ENCODE measurements at regions not wholly inside any gene's neighbourhood (a gene's known extent, or its start where the extent isn't known, plus 50 kb on each side); places are given as distances from the start of the nearest gene placed in this dataset.

GRCh38 chr10:113463777-113464176 is 89.1 kb upstream of the HABP2 start:
- TF ChIP-seq KDM1A (IDR thresholded peaks at IDR 0.05) (no peak), GABPA (tag; conservative IDR thresholded peaks at IDR 0.05; ENCODE audit: low read depth) (no peak), PML (IDR thresholded peaks at IDR 0.05; ENCODE audit: low read length) (no peak), EZH2 (IDR thresholded peaks at IDR 0.05; ENCODE audit: borderline replicate concordance, low read depth, low read length) (no peak), CTCFL (IDR thresholded peaks at IDR 0.05; ENCODE audit: borderline replicate concordance, insufficient read depth, low read depth, low read length, poor library complexity, severe bottlenecking) (no peak), ZNF79 (CRISPR knock-in tag; IDR thresholded peaks at IDR 0.05; ENCODE audit: low read depth) (no peak), TAF1 (IDR thresholded peaks at IDR 0.05; ENCODE audit: control insufficient read depth, extremely low read depth, insufficient read depth, low read length, severe bottlenecking) (no peak), KLF10 (CRISPR knock-in tag; IDR thresholded peaks at IDR 0.05) (no peak), CTCF (IDR thresholded peaks at IDR 0.05 in 2 of 3, conservative IDR thresholded peaks at IDR 0.05 in 1 of 3; ENCODE audit: insufficient read depth in 2 of 3, low read depth in 1 of 3, low read length in 3 of 3) (no peak), TBL1XR1 (IDR thresholded peaks at IDR 0.05; ENCODE audit: low read length in 2 of 2) (no peak)

Data from K562 (cell line).